ENCODE measurements at regions not wholly inside any gene's neighbourhood (a gene's known extent, or its start where the extent isn't known, plus 50 kb on each side); places are given as distances from the start of the nearest gene placed in this dataset.

- Histone ChIP-seq H3K4me1 (replicated peaks in 1 of 4; ENCODE audit: control insufficient read depth in 3 of 4, insufficient read depth in 4 of 4, low read length in 3 of 4) (no peaks in the 10 kb centered on the region), H3K56ac (replicated peaks; ENCODE audit: insufficient read length, low read depth, low read length) (no peak overlapping the region), H4K91ac (replicated peaks; ENCODE audit: insufficient read length, low read length) (no peak overlapping the region), H3K36me3 (ENCODE audit: control insufficient read depth in 2 of 4, insufficient read depth in 4 of 4, low read length in 3 of 4) (no peaks in the 10 kb centered on the region), H2BK12ac (ENCODE audit: low read depth, low read length) (no peak overlapping the region), H3K27ac (ENCODE audit: low read depth, low read length) (no peak overlapping the region), H4K8ac (ENCODE audit: extremely low read depth, insufficient read depth, low read length) (no peak overlapping the region), H3K14ac (ENCODE audit: insufficient read length) (no peak overlapping the region), H3K23ac (ENCODE audit: insufficient read length) (no peak overlapping the region), H4K5ac (ENCODE audit: insufficient read length, low read depth, low read length) (no peak overlapping the region), H2BK5ac (ENCODE audit: low read depth, low read length) (no peak overlapping the region), H3K18ac (ENCODE audit: extremely low read depth, low read length) (no peak overlapping the region), H3K27me3 (replicated peaks in 1 of 4; ENCODE audit: control insufficient read depth in 3 of 4, extremely low read depth in 1 of 4, insufficient read depth in 3 of 4, low read length in 3 of 4) (no peaks in the 10 kb centered on the region; a peak in 2 of 7 replicates), H3K79me2 (ENCODE audit: control insufficient read depth in 1 of 2, insufficient read depth in 2 of 2, low read length in 2 of 2) (no peaks in the 10 kb centered on the region), H4K20me1 (replicated peaks in 1 of 2; ENCODE audit: control insufficient read depth in 1 of 2, insufficient read depth in 2 of 2, low read length in 2 of 2) (no peaks in the 10 kb centered on the region), H2BK20ac (ENCODE audit: low read length) (no peak overlapping the region), H3K9ac (replicated peaks in 1 of 4; ENCODE audit: extremely low read depth in 1 of 4, low read depth in 3 of 4, low read length in 3 of 4) (no peak overlapping the region), H3K23me2 (ENCODE audit: low read depth, low read length) (no peaks in the 10 kb centered on the region), H2BK120ac (replicated peaks; ENCODE audit: low read depth, low read length) (no peak overlapping the region), H2BK15ac (ENCODE audit: low read length) (no peak overlapping the region), H3K4me3 (ENCODE audit: extremely low read depth in 1 of 4, insufficient read depth in 2 of 4, low read depth in 3 of 4, low read length in 4 of 4) (no peak overlapping the region), H2AFZ (ENCODE audit: low read length) (no peak overlapping the region), H3K79me1 (ENCODE audit: low read depth, low read length) (no peaks in the 10 kb centered on the region), H3K4ac (replicated peaks; ENCODE audit: insufficient read length, low read depth, low read length) (no peak overlapping the region), H3K4me2 (ENCODE audit: insufficient read depth in 1 of 2, low read depth in 2 of 2, low read length in 2 of 2) (no peak overlapping the region), H3K9me3 (ENCODE audit: insufficient read depth in 2 of 2, low read depth in 1 of 2, low read length in 1 of 2) (no peaks in the 10 kb centered on the region), H2AK5ac (ENCODE audit: low read depth, low read length) (no peak overlapping the region)
- CTCF ChIA-PET (ENCODE audit: partially characterized antibody) = interaction anchor here (0.9 to 1.7 kb wide), 2 partner anchors 10 to 68 kb away, joined by 3 to 4 read pairs; no protein-coding TSS in a partner anchor
- WGBS, 2 experiments (ENCODE audit: extremely low coverage in 1 of 2, insufficient coverage in 1 of 2, insufficient read length in 1 of 2, insufficient replicate concordance in 2 of 2, low coverage in 1 of 2, low lambda C conversion rate in 2 of 2, missing lambda C conversion rate in 1 of 2) = 85% methylated on average over 3 of the region's 3 CpGs; no CpG with 5 or more reads in 1 of the 2 experiments
- POLR2A ChIA-PET (ENCODE audit: partially characterized antibody) = no interaction called here
- FAIRE-seq = no peak
- DNase-seq (ENCODE audit: low read depth in 1 of 2, low spot score in 2 of 2) = no peak
- TF ChIP-seq FOSL1 (IDR thresholded peaks at IDR 0.05; ENCODE audit: insufficient read depth, low read depth, low read length) (no peak), KDM1A (IDR thresholded peaks at IDR 0.05; ENCODE audit: borderline replicate concordance, low read length) (no peak), CTCF (IDR thresholded peaks at IDR 0.05; ENCODE audit: control extremely low read depth in 1 of 3, insufficient read depth in 1 of 3, low read depth in 1 of 3, low read length in 3 of 3) (no peak), CHD2 (IDR thresholded peaks at IDR 0.05; ENCODE audit: low read length) (no peak), TAF7 (optimal IDR thresholded peaks at IDR 0.05; ENCODE audit: borderline replicate concordance, low read depth, low read length) (no peak), EP300 (IDR thresholded peaks at IDR 0.05; ENCODE audit: borderline replicate concordance in 1 of 2, low read depth in 2 of 2, low read length in 2 of 2) (no peak), RXRA (IDR thresholded peaks at IDR 0.05; ENCODE audit: insufficient read depth, low read depth, low read length) (no peak), CREB1 (IDR thresholded peaks at IDR 0.05) (no peak), TCF12 (IDR thresholded peaks at IDR 0.05; ENCODE audit: low read depth, low read length) (no peak), JUND (IDR thresholded peaks at IDR 0.05; ENCODE audit: low read length) (no peak), HDAC6 (IDR thresholded peaks at IDR 0.05; ENCODE audit: low read depth, low read length) (no peak)
Measured at GRCh38 chr11:11167806-11168205, 185.2 kb downstream of the CSNK2A3 start.

Measured in H1 (cell line).